ENCODE measurements at regions not wholly inside any gene's neighbourhood (a gene's known extent, or its start where the extent isn't known, plus 50 kb on each side); places are given as distances from the start of the nearest gene placed in this dataset.

- TF ChIP-seq, protein P1, sequence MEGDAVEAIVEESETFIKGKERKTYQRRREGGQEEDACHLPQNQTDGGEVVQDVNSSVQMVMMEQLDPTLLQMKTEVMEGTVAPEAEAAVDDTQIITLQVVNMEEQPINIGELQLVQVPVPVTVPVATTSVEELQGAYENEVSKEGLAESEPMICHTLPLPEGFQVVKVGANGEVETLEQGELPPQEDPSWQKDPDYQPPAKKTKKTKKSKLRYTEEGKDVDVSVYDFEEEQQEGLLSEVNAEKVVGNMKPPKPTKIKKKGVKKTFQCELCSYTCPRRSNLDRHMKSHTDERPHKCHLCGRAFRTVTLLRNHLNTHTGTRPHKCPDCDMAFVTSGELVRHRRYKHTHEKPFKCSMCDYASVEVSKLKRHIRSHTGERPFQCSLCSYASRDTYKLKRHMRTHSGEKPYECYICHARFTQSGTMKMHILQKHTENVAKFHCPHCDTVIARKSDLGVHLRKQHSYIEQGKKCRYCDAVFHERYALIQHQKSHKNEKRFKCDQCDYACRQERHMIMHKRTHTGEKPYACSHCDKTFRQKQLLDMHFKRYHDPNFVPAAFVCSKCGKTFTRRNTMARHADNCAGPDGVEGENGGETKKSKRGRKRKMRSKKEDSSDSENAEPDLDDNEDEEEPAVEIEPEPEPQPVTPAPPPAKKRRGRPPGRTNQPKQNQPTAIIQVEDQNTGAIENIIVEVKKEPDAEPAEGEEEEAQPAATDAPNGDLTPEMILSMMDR (IDR thresholded peaks at IDR 0.05; ENCODE audit: poor library complexity) = no peak
- TF ChIP-seq EZH2phosphoT487 (IDR thresholded peaks at IDR 0.05; ENCODE audit: low read depth, severe bottlenecking, unreplicated experiment) = no peak
These were observed 53.6 kb upstream of the CTDP1 start for GRCh38 chr18:79625924-79626561.
